Mucosa of descending colon (tissue), 3 donors: ENCODE measurements at regions not wholly inside any gene's neighbourhood (a gene's known extent, or its start where the extent isn't known, plus 50 kb on each side); places are given as distances from the start of the nearest gene placed in this dataset.

Experiments used
- ATAC-seq: fragments of 200-7000 bp; cut with Tn5 transposase; one replicate; pipeline ENCODE4 v1.9.1; 2020; ENCODE audit warnings: mild to moderate bottlenecking, moderate library complexity
- DNase-seq, 3 donors: peaks; one replicate each; pipeline ENCODE4 v3.0.0-alpha.2; 2020
- H3K36me3 ChIP-seq: fragments of 200-600 bp; one replicate; pipeline ENCODE4 v1.8.0; 2021; ENCODE audit warnings: low read depth, mild to moderate bottlenecking
- H3K4me1 ChIP-seq: fragments of 200-600 bp; one replicate; pipeline ENCODE4 v1.8.0; 2021; ENCODE audit warnings: low read depth, mild to moderate bottlenecking
- H3K4me3 ChIP-seq: fragments of 200-600 bp; one replicate; pipeline ENCODE4 v1.8.0; 2021; ENCODE audit warnings: mild to moderate bottlenecking
- H3K9me3 ChIP-seq: fragments of 200-600 bp; one replicate; pipeline ENCODE4 v1.8.0; 2021; ENCODE audit warnings: mild to moderate bottlenecking
- CTCF ChIP-seq: fragments of 200-600 bp; IDR thresholded peaks from one replicate; pipeline ENCODE4 v1.8.0; 2022; ENCODE audit warnings: antibody characterized with exemption, mild to moderate bottlenecking
- intact Hi-C, 2 donors: fragments of 100-400 bp; cut with DNase I in 1 of 2; cut with micrococcal nuclease in 1 of 2; formaldehyde crosslinking; loops; one replicate each; pipeline versions ENCODE4 v1.11.0 to v1.11.1; 2022; cut with DNase I, micrococcal nuclease
- donor health status: DM: no; HTN: no; CAD: no; lungs with moderate emphysema.
- donor health status: DM: no; HTN: no; CAD: no.
- donor health status: DM: no; HTN: yes; CAD: no.

- Histone ChIP-seq H3K4me1 (no peaks in the 10 kb centered on the region), H3K9me3 (no peaks in the 10 kb centered on the region), H3K4me3 (no peak overlapping the region), H3K36me3 (no peaks in the 10 kb centered on the region)
- ATAC-seq: no peak
- DNase-seq: no peak
- no peak for TF ChIP-seq CTCF
- intact Hi-C loops: no loop called here
These were observed 312.6 kb downstream of the SKIDA1 start for GRCh38 chr10:21212912-21213311.

- H3K4me3 ChIP-seq: no peak overlapping the region
- no peak for DNase-seq
- ATAC-seq: no peak
- TF ChIP-seq CTCF: no peak
- no peaks in the 10 kb centered on the region for H3K4me1 ChIP-seq
- intact Hi-C loops: no loop called here
- H3K36me3 ChIP-seq: no peaks in the 10 kb centered on the region
- no peaks in the 10 kb centered on the region for H3K9me3 ChIP-seq
These were observed 313.1 kb downstream of the SKIDA1 start for GRCh38 chr10:21212348-21212747.

- no peak for ATAC-seq
- Histone ChIP-seq H3K9me3 (no peaks in the 10 kb centered on the region), H3K36me3 (no peaks in the 10 kb centered on the region), H3K4me3 (no peak overlapping the region), H3K4me1 (no peaks in the 10 kb centered on the region)
- TF ChIP-seq CTCF: no peak
- intact Hi-C loops: no loop called here
- no peak for DNase-seq
These were observed 312.4 kb upstream of the NEBL start for GRCh38 chr10:21209495-21209894.

- no peak overlapping the region for H3K4me3 ChIP-seq
- no peaks in the 10 kb centered on the region for H3K36me3 ChIP-seq
- H3K4me1 ChIP-seq: no peaks in the 10 kb centered on the region
- H3K9me3 ChIP-seq: no peaks in the 10 kb centered on the region
- no peak for TF ChIP-seq CTCF
- DNase-seq (no peak), ATAC-seq (no peak)
- intact Hi-C loops: no loop called here
These were observed 311.7 kb upstream of the NEBL start for GRCh38 chr10:21208666-21209316.

DNA sequence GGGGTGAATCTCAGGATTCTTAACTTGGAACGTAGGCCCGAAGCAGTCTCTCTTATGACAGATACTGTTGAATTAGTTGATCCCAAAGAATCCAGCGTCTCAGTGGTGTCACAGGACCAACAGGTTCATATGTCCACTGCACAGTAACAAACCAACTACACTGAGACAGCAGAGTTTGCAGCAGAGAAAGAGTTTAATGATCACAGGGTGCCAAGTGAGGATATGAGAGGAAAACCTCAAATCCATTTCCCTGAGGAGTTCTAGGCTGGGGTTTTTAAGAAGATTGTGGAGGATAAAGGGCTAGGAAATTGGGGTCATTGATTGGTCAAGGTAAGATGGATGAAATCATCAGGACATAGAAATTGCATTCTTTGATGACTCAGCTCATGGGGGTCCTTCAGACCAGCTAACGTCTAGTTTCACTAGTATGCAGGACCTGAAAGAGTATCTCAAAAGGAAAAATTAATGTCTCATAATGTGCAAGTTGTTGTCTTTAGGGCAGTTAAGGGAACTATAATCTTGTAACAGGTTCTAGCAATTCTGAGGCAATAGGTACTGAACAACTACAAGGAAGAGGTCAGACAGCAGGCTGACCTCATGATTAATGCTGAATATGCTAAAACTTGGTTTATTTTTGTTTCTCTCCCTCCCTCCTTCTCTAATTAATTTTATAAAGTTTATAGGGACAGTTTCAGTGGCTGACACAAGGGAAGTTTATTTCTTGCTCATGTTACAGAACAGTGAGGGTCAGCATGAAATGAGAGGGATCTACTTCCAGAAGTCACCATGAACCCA is 310.9 kb upstream of the NEBL start:
- Histone ChIP-seq H3K9me3 (no peaks in the 10 kb centered on the region), H3K4me3 (no peak overlapping the region), H3K36me3 (no peaks in the 10 kb centered on the region), H3K4me1 (no peaks in the 10 kb centered on the region)
- intact Hi-C loops: no loop called here
- DNase-seq (no peak), ATAC-seq (no peak)
- TF ChIP-seq CTCF: no peak
